ENCODE measurements at regions not wholly inside any gene's neighbourhood (a gene's known extent, or its start where the extent isn't known, plus 50 kb on each side); places are given as distances from the start of the nearest gene placed in this dataset.

DNA sequence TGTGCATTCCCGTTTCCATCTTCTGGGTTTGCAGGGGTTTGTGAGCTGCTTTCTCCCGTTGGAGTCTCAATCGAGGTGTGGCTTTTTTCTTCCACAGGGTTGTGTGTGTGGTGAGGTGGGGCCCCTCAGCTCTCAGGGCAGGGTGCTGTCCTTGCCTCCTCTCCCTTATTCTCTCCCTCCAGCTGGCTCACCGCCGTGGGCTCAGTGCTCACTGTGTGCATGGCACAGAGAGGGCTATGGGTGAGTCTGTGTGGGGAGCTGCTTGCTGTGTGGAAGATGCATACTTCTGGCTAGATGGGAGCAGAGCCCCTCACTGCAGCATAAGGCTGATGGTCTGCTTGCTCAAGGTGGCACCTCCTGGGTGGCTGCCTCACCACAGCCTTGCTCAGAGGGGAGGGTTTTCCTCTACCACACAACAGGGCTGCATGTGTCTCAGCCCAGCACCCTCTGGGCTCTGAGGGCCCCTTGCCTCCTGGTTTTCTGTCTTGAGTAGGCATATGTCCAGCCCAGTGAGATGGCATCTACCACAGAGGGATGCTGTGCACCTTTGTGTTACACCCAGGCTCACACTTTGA is 203.1 kb upstream of the B3GAT1 start:
- 79% methylated on average over 5 of the region's 5 CpGs for WGBS
- no peaks in the 10 kb centered on the region for H3K27me3 ChIP-seq (replicated peaks; ENCODE audit: insufficient read depth)
- DNase-seq (ENCODE audit: low spot score), result no peak
- H3K9me3 ChIP-seq, result no peaks in the 10 kb centered on the region
- no peaks in the 10 kb centered on the region for H3K4me1 ChIP-seq (replicated peaks)
- no peak overlapping the region for H3K4me3 ChIP-seq
- no peak overlapping the region for H3K27ac ChIP-seq
- intact Hi-C loops (cut with DNase I), result no loop called here
- H3K36me3 ChIP-seq, result no peaks in the 10 kb centered on the region
- TF ChIP-seq POLR2AphosphoS5 (IDR thresholded peaks at IDR 0.05) (no peak), POLR2A (IDR thresholded peaks at IDR 0.05) (no peak)
- TF ChIP-seq, protein P1, sequence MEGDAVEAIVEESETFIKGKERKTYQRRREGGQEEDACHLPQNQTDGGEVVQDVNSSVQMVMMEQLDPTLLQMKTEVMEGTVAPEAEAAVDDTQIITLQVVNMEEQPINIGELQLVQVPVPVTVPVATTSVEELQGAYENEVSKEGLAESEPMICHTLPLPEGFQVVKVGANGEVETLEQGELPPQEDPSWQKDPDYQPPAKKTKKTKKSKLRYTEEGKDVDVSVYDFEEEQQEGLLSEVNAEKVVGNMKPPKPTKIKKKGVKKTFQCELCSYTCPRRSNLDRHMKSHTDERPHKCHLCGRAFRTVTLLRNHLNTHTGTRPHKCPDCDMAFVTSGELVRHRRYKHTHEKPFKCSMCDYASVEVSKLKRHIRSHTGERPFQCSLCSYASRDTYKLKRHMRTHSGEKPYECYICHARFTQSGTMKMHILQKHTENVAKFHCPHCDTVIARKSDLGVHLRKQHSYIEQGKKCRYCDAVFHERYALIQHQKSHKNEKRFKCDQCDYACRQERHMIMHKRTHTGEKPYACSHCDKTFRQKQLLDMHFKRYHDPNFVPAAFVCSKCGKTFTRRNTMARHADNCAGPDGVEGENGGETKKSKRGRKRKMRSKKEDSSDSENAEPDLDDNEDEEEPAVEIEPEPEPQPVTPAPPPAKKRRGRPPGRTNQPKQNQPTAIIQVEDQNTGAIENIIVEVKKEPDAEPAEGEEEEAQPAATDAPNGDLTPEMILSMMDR (IDR thresholded peaks at IDR 0.05), result no peak

DNA sequence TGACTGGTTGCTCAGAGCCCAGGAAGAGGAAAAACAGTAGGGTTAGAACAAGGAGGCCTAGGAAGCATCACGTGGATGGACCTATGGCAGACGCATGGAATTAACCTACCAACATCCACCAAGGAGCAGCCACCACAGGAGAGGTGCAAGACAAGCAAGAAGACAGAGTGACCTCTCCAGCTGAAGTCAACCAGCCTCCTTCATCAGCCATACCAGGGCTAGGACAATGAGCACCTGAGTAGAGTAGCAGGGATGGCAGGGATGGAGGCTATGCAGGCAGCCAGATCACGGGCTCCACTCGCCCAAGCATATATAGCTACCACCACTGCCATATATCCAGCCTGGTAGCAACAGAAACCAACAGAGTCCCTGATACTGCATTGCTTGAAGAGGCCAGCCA is 202.1 kb upstream of the B3GAT1 start:
- no peak for DNase-seq (ENCODE audit: low spot score)
- Histone ChIP-seq H3K4me1 (replicated peaks) (no peaks in the 10 kb centered on the region), H3K4me3 (no peak overlapping the region), H3K36me3 (no peaks in the 10 kb centered on the region), H3K27me3 (replicated peaks; ENCODE audit: insufficient read depth) (no peaks in the 10 kb centered on the region), H3K27ac (no peak overlapping the region), H3K9me3 (no peaks in the 10 kb centered on the region)
- intact Hi-C loops (cut with DNase I), result no loop called here
- TF ChIP-seq, protein P1 (IDR thresholded peaks at IDR 0.05), result no peak
- TF ChIP-seq POLR2A (IDR thresholded peaks at IDR 0.05) (no peak), POLR2AphosphoS5 (IDR thresholded peaks at IDR 0.05) (no peak)
- WGBS, result 81% methylated on average over 4 of the region's 4 CpGs

DNA sequence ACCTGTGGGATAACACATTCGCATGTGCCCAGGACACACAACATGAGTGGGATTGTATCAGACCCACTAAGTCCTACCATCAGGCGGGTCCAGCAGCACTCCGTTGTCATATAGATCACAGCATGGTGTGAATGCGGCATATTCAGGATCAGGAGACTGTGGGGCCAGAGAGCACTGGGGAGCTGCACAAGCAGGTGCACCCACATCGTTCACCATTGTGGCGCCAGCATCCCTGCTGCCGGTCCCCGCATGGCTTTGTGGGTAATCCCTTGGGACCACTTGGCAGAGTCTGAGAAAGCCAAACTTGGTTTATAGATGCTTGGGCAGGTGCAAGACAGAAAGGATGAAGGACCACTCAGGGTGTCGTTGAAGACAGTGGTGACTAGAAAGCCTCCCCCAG is 201.6 kb upstream of the B3GAT1 start:
- TF ChIP-seq, protein P1 (IDR thresholded peaks at IDR 0.05), result no peak
- TF ChIP-seq POLR2AphosphoS5 (IDR thresholded peaks at IDR 0.05), result no peak
- TF ChIP-seq POLR2A (IDR thresholded peaks at IDR 0.05), result no peak
- Histone ChIP-seq H3K27me3 (replicated peaks; ENCODE audit: insufficient read depth) (no peaks in the 10 kb centered on the region), H3K4me3 (no peak overlapping the region), H3K36me3 (no peaks in the 10 kb centered on the region), H3K9me3 (no peaks in the 10 kb centered on the region), H3K27ac (no peak overlapping the region), H3K4me1 (replicated peaks) (no peaks in the 10 kb centered on the region)
- intact Hi-C loops (cut with DNase I), result no loop called here
- no peak for DNase-seq (ENCODE audit: low spot score)
- 98% methylated on average over 9 of the region's 9 CpGs for WGBS

DNA sequence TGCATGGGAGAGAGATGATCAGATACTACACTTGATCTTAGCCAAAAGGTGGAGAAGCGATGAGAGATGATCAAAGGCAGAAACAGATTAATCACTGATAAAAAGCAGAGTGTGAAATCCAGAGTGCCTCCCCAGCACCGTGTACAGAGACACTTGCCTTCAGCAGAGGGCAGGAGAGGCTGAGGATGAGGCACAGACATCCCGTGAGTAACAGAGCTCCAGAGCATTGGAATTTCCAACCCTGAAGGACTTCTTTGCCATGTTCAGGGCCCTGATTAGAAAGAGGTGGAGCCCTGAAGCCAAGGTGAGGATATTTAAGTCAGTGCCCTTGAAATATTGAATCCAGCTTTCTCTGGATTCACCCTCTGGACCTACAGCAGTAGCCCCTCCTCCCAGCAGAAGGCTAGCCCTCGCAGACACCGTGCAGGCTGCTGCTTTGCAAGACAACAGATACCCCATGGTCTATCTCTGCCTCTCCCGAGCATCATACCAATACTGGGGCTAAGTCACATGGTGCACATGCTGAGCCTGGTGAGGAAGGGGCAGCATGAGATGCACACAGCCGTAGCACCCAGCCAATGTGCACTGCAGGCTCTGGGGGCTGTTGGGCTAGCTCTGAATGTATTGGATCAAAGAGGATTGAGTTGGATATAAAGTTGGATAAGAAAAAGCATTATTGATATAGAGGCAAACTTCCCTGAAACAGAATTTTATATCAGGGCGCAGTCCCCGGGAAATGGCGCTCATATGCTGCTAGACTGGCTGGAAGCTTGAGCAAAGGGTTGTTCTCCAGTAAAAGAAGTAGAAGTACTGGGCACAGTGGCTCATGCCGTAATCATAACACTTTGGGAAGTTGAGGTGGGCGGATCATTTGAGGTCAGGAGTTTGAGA is 200.3 kb upstream of the B3GAT1 start:
- no peaks in the 10 kb centered on the region for H3K9me3 ChIP-seq
- TF ChIP-seq POLR2A (IDR thresholded peaks at IDR 0.05) (no peak), POLR2AphosphoS5 (IDR thresholded peaks at IDR 0.05) (no peak)
- TF ChIP-seq, protein P1 (IDR thresholded peaks at IDR 0.05), result no peak
- DNase-seq (ENCODE audit: low spot score), result no peak
- no peak overlapping the region for H3K4me3 ChIP-seq
- intact Hi-C loops (cut with DNase I), result no loop called here
- H3K36me3 ChIP-seq, result no peaks in the 10 kb centered on the region
- no peaks in the 10 kb centered on the region for H3K27me3 ChIP-seq (replicated peaks; ENCODE audit: insufficient read depth)
- 77% methylated on average over 12 of the region's 12 CpGs for WGBS
- H3K4me1 ChIP-seq (replicated peaks), result no peaks in the 10 kb centered on the region
- H3K27ac ChIP-seq, result no peak overlapping the region

DNA sequence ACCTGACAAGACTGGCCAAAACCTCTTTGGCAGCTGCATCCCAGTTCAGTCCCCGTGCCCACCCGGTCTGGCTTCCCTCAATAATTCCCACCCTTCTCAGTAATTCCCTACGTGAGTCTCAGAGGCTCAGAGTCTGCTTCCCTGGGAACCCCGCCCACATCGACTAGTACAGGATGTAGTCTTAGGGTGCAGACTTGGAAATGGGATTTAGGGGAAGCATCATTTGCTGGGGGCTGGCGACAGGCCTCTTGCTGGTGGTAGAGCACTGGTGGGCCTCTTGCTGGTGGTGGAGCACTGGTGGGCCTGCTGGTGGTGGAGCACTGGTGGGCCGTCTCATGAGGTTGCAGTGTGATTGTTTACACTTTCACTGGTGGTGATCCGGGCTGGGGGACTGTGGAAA is 199.5 kb upstream of the B3GAT1 start:
- WGBS, result 85% methylated on average over 8 of the region's 8 CpGs
- intact Hi-C loops (cut with DNase I), result no loop called here
- no peak for TF ChIP-seq POLR2A (IDR thresholded peaks at IDR 0.05)
- no peaks in the 10 kb centered on the region for H3K4me1 ChIP-seq (replicated peaks)
- no peaks in the 10 kb centered on the region for H3K36me3 ChIP-seq
- no peak overlapping the region for H3K27ac ChIP-seq
- H3K4me3 ChIP-seq, result no peak overlapping the region
- DNase-seq (ENCODE audit: low spot score), result no peak
- no peaks in the 10 kb centered on the region for H3K27me3 ChIP-seq (replicated peaks; ENCODE audit: insufficient read depth)
- no peaks in the 10 kb centered on the region for H3K9me3 ChIP-seq

Measured in prostate gland (tissue), 2 donors.